Femur (tissue), 1 donor: ENCODE measurements at regions not wholly inside any gene's neighbourhood (a gene's known extent, or its start where the extent isn't known, plus 50 kb on each side); places are given as distances from the start of the nearest gene placed in this dataset.

Experiments used
- DNase-seq: peaks from one replicate; pipeline ENCODE4 v3.0.0-alpha.2; 2017

DNA sequence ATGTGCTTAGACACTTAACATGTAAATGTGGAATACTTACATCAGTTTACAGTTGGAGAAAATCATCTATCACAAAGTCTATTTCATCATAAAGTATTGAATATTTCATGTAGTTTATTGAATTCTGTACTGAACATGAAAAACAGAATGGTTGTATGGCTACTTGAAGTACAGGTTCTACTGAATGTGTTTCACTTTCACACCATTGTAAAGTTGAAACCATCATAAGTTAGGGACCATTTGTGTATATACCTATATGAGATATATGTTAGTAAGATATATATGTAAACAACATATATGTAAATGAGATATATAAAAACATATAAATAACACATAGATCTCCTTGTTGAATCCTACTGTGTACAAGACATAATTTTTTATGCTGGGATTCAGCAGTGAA lies 63.0 kb upstream of the TAF11L2 start:
- DNase-seq, result no peak

DNA sequence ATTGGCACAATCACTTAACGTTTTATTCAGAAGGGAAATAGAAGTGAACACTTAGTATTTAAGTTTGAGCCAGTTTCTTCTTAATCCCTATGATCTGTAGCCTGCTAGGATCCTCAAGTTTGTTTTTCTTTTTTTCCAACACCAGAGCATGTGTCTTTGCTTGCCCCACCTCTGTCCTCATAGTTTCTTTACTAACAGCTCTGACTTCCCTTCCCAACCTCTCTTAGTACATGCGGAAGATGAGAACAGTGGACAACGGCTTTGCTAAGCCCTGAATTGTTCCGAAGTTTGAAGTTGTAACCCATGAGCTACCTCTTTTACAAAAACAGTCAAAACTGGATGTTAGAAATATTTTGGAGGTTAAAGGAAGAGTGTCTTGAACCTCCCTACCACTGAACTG lies 61.7 kb upstream of the TAF11L2 start:
- no peak for DNase-seq

DNA sequence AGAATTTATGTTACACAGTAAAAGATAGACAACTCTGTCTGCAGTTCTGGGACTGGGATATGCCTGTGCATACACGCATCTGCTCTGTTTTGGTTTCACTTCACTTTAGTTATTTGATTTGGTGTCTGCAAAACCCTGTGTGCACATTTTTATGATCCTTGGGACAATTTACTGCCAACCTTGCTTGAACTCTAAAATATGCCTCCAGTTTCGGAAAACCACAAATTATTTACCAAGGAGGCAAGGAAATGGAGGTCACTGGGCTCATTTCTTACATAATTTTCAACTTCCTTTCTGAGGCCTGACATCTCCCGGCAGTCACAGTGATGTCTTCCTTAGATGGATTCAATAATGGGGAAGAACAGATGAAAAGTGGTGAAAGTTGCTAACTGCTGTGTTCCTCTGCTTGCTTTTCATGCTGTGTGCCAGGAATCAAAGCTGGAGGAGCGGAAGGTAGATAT lies 61.2 kb upstream of the TAF11L2 start:
- no peak for DNase-seq

DNA sequence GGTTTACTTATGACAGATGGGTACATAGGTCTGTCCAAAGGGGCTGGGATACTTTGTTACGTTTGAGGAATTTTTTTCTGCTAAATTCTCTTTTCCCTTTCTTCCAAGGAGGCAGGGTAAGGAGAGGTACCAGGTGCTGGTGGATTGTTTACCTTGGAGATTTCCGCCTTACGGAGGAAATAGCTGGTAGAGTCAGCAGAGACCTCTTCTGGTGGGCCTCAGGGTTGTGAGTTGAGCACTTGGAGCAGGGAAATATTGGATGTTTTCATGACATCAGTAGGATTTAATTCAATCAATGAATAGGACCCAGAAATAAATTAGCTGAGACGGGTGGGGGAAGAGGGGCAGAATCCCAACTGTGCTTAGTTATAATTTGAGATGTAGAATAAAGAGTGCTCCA lies 60.0 kb upstream of the TAF11L2 start:
- no peak for DNase-seq

DNA sequence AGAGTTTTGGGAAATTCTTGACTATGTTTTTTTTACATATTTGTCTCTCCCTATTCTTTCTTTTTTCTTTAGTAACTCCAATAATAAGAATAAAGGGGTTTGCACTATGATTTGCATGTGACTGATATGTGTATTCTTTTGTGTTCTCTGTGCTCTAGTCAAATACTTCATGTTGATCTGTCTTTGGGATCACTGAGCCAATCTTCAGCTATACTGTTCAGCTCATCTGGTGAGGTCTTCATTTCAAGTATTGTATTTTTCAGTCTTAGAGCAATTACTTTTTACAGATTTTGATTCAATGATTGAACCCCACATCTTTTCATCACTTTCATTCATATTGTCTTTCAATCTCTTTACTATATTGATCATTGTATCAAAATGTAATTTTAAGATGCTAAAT lies 58.1 kb upstream of the TAF11L2 start:
- DNase-seq, result no peak

DNA sequence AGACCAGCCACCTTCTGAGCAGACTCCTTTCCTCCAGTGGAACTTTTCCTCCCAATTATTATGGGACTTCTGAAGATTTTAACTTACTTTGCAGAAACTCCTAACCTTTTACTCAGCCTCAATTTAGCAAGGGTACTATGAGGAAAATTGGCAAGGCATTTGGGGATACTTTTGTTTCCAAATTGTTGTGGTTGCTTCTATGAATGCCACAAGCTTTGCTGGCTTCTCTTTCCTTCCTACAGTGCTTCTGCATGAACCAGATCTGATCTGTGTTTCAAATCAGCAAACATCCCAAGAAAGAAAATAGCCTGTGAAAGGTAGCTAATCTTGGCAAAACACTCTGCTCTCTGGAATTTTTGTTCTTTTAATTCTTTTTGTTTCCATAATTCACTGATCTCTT lies 57.3 kb upstream of the TAF11L2 start:
- DNase-seq, result no peak

DNA sequence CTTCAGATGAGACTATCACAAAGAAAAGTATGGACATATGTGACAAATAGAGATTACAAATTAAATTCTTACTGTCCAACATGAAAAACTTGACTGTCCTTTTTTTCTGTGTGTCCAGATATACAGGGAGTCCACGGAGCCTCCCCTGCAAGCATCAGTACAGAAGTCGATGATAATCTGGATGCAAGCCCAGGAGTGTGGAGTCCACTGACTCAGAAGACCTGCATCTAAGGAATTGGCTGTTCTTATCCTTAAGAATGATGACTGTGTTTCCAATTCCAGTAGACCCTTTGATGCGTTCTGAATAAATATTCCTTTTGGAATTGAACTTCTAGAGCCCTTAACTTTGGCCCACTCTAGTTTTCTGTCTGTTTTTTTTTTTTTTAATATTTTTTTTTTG lies 56.7 kb upstream of the TAF11L2 start:
- DNase-seq, result no peak

DNA sequence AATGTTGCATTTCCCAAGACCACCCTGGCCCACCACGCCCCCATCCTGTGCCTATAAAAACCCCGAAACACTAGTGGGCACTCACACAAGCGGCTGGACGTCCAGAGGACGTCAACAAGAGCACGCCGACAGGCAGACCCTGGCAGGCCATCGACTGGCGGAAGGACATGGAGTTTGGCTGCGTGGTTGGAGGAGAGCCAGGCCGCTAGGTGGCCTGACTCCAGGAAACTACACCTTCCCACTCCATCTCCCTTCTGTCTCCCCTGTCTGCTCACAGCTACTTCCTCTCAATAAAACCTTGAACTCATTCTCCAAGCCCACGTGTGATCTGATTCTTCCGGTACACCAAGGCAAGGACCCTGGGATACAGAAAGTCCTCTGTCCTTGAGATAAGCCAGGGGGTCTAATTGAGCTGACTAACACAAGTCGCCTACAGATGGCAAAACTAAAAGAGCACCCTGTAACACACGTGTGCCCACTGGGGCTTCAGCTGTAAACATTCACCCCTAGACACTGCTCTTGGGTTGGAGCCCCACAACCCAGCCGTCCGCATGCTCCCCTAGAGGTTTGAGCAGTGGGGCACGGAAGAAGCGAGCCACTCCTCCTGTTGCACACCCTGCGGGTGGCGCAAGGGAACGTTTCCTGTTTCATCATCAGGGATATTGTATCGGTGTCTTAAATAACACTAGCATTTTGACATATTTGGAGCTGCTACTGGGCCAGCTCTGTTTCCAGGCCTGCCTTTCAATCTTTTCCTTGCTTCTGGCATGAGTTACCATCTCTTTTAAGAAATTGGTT lies 54.5 kb upstream of the TAF11L2 start:
- DNase-seq, result peak; percentile 42

DNA sequence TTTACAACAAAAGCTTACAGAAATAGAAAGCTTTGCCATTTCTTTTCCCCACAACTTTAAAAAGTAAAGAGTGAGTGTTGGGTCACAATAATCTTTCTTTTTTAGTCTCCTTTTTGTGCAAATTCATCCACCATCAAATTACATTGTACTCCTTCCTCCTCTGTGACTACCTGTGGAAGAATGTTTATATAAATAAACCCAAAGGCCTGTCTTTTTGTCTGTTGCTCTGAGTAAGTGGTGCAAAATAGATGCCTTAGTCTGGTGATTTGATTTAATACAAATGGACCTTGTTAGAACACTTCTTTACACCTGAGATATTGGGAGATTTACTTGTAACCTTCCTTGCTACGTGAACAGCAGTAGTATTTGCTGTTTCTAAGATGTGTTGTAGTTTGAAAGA lies 53.5 kb upstream of the TAF11L2 start:
- DNase-seq, result no peak

DNA sequence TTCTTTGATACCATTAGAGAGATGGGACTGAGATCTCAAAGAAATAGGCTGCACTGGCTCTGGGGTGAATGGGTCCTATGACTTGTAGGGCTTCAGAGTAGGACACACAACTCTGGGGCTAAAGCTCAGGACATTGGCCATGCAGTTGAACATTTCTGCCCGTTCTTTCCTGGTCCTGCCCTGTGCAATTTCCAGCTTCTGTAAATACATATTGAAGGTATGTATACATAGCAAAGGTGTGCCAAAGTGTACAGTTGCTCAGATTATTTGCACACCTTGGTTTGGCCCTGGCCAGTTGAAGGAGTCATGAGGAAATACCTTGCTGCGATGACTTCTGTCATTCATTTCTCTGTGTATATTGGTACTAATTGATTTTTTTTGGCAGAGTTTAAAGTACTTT lies 52.8 kb upstream of the TAF11L2 start:
- no peak for DNase-seq
